Prostate gland (tissue), 2 donors: ENCODE measurements at regions not wholly inside any gene's neighbourhood (a gene's known extent, or its start where the extent isn't known, plus 50 kb on each side); places are given as distances from the start of the nearest gene placed in this dataset.

Experiments
- POLR2A ChIP-seq: fragments of 450-650 bp; IDR thresholded peaks from one replicate; pipeline ENCODE4 v1.6.1; 2016; ENCODE audit warnings: antibody characterized with exemption, mild to moderate bottlenecking
- POLR2AphosphoS5 ChIP-seq: sonication (generic); formaldehyde crosslinking; IDR thresholded peaks from one replicate; pipeline ENCODE4 v1.6.1; 2017; ENCODE audit warnings: antibody characterized with exemption
- TF ChIP-seq, protein P1 (sequence below), 4 experiments: fragments of 200-600 bp in 2 of 4; fragments of 450-650 bp in 2 of 4; sonication (generic) in 2 of 4; IDR thresholded peaks; 1 replicate in 3 of 4; 2 replicates in 1 of 4; pipeline ENCODE4 v1.5.1; 2016 to 2019; ENCODE audit warnings: antibody characterized with exemption in 4 of 4, mild to moderate bottlenecking in 2 of 4, moderate library complexity in 2 of 4

DNA sequence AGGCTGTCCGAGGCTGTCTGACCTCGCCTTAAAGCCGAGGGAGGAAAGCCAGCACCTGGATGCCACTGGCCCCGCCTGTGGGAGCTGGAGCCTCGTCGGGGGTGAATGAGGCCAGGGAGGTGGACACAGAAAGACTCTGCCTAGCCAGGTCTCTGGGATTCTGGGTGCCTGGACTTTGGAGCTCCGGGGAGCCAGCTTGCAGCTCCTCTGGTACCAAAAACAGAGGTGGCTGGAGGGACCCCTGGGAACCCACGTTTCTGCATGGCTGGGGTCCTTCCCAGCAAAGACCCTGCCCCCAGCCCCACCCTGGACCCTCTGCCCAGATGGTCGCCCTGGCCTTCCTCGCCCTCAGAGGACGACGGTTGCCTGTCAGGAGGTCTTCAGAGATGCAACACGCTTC lies 239.7 kb downstream of the BRD1 start:
- TF ChIP-seq, protein P1, sequence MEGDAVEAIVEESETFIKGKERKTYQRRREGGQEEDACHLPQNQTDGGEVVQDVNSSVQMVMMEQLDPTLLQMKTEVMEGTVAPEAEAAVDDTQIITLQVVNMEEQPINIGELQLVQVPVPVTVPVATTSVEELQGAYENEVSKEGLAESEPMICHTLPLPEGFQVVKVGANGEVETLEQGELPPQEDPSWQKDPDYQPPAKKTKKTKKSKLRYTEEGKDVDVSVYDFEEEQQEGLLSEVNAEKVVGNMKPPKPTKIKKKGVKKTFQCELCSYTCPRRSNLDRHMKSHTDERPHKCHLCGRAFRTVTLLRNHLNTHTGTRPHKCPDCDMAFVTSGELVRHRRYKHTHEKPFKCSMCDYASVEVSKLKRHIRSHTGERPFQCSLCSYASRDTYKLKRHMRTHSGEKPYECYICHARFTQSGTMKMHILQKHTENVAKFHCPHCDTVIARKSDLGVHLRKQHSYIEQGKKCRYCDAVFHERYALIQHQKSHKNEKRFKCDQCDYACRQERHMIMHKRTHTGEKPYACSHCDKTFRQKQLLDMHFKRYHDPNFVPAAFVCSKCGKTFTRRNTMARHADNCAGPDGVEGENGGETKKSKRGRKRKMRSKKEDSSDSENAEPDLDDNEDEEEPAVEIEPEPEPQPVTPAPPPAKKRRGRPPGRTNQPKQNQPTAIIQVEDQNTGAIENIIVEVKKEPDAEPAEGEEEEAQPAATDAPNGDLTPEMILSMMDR (IDR thresholded peaks at IDR 0.05): no peak
- TF ChIP-seq POLR2A (no peak), POLR2AphosphoS5 (no peak)
